Loucy (cell line): ENCODE measurements at regions not wholly inside any gene's neighbourhood (a gene's known extent, or its start where the extent isn't known, plus 50 kb on each side); places are given as distances from the start of the nearest gene placed in this dataset.

Experiments
- H2AFZ ChIP-seq: fragments of 200-600 bp; sonication (generic); 2 replicates; pipeline ENCODE4 v1.6.0; 2016; ENCODE audit warnings: antibody characterized with exemption, mild to moderate bottlenecking, low read length, moderate library complexity
- H3F3A ChIP-seq: fragments of 200-600 bp; 2 replicates; pipeline ENCODE4 v1.6.0; 2016; ENCODE audit warnings: antibody characterized with exemption, low read depth, mild to moderate bottlenecking
- H3K27me3 ChIP-seq: fragments of 200-600 bp; sonication (generic); 2 replicates; pipeline ENCODE4 v1.6.1; 2014; ENCODE audit warnings: low read length, mild to moderate bottlenecking; ENCODE audit not compliant: insufficient read depth, poor library complexity, severe bottlenecking
- H3K36me3 ChIP-seq: fragments of 200-600 bp; sonication (generic); 2 replicates; pipeline ENCODE4 v1.6.1; 2016; ENCODE audit warnings: low read length; ENCODE audit not compliant: insufficient read depth
- H3K4me1 ChIP-seq: fragments of 200-600 bp; sonication (generic); 2 replicates; pipeline ENCODE4 v1.5.1; 2014; ENCODE audit warnings: low read length, mild to moderate bottlenecking; ENCODE audit not compliant: insufficient read depth, poor library complexity, severe bottlenecking
- H3K4me2 ChIP-seq: fragments of 200-600 bp; sonication (generic); 2 replicates; pipeline ENCODE4 v1.6.0; 2014; ENCODE audit warnings: antibody characterized with exemption, low read length, low read depth, mild to moderate bottlenecking; ENCODE audit not compliant: poor library complexity, severe bottlenecking
- H3K4me3 ChIP-seq: fragments of 200-600 bp; sonication (generic); 2 replicates; pipeline ENCODE4 v1.5.1; 2014; ENCODE audit warnings: low read length, mild to moderate bottlenecking, mixed read lengths; ENCODE audit not compliant: poor library complexity, severe bottlenecking
- H3K79me2 ChIP-seq: fragments of 200-600 bp; sonication (generic); 2 replicates; pipeline ENCODE4 v1.6.1; 2014; ENCODE audit warnings: low read length; ENCODE audit not compliant: insufficient read depth
- H3K9ac ChIP-seq: fragments of 200-600 bp; sonication (generic); 2 replicates; pipeline ENCODE4 v1.6.0; 2014; ENCODE audit warnings: mild to moderate bottlenecking, low read depth, low read length, moderate library complexity; ENCODE audit not compliant: poor library complexity, severe bottlenecking
- H3K9me2 ChIP-seq: fragments of 200-600 bp; sonication (generic); replicated peaks from 2 replicates; pipeline ENCODE4 v1.6.1; 2016; ENCODE audit warnings: low read depth, low read length, mixed read lengths
- H3K9me3 ChIP-seq: fragments of 200-600 bp; sonication (generic); 2 replicates; pipeline ENCODE4 v1.6.1; 2014; ENCODE audit warnings: mild to moderate bottlenecking, antibody characterized with exemption, low read length, low read depth; ENCODE audit not compliant: insufficient read depth
- H4K20me1 ChIP-seq: fragments of 200-600 bp; sonication (generic); 2 replicates; pipeline ENCODE4 v1.6.0; 2014; ENCODE audit warnings: antibody characterized with exemption, low read length, mild to moderate bottlenecking; ENCODE audit not compliant: insufficient read depth, poor library complexity, severe bottlenecking
- EZH2phosphoT487 ChIP-seq: fragments of 200-600 bp; IDR thresholded peaks from 2 replicates; pipeline ENCODE4 v1.6.1; 2018; ENCODE audit warnings: antibody characterized with exemption, mild to moderate bottlenecking, moderate library complexity, borderline replicate concordance
- TF ChIP-seq, protein P1 (sequence below): fragments of 200-600 bp; sonication (generic); conservative IDR thresholded peaks from 2 replicates; pipeline ENCODE4 v1.5.1; 2014; ENCODE audit warnings: mild to moderate bottlenecking, antibody characterized with exemption, low read length

DNA sequence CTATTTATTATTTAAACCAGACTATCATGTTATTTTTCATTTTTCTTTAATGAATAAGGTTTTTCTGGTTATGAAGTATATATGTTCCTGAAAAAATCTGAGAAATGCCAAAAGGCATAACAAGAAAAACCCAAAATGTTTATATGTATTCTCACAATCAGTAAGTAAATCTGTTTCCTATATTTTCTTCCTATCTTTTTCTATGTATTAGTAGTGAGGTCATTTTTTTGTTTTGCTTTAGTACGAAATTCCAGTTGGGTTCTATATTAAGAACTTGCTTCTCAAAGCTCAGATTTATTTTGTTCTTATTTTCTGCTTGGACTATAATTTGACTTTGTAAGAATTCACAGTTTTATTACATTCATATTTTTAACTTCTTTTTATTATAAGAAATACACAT lies 287.5 kb upstream of the NFE2L3 start:
- no peaks in the 10 kb centered on the region for H4K20me1 ChIP-seq

DNA sequence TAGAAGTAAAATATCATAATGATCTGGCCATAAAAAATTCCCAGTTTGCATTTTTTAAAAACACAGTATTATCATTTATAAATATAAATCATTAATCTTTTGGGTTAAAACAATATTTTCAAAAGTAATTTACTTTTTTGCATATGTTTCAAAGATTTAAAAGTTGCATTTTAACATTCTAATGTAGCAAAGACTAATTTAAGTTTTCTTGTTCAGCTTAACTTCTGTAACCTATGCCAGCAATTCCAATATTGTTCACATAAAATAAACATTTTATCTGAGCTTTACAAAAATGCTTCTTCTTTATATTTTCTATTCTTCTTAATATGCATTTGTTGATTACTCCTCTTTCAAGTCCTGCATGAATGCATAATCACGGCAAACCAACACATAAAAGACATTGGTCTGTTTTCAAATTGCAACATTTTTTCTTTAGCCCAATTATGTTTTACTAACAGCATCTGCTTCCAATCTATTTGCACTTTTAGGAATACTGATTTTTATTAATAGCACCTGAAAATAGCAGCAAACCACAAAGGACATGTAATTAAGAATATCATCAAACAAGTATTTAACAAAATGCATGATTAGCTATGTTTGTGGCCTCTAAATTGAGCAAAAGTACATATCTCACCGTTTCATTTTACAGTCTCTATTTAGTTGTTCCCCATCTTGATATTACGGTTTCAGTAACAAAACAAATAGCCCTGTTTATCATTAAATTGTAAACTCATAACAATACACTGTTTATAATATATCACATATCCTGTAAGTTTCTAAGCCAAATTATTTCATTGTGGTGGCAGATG lies 286.9 kb upstream of the NFE2L3 start:
- Histone ChIP-seq H3K4me2 (no peak overlapping the region), H3K9me2 (no peaks in the 10 kb centered on the region), H3K36me3 (no peaks in the 10 kb centered on the region), H4K20me1 (no peaks in the 10 kb centered on the region), H3K79me2 (no peaks in the 10 kb centered on the region), H2AFZ (no peak overlapping the region), H3K4me1 (peaks cover 8% of the 10 kb centered on the region), H3F3A (no peaks in the 10 kb centered on the region), H3K9ac (no peak overlapping the region), H3K27me3 (peaks cover 71% of the 10 kb centered on the region), H3K4me3 (no peak overlapping the region), H3K9me3 (no peaks in the 10 kb centered on the region)
- TF ChIP-seq EZH2phosphoT487: no peak
- TF ChIP-seq, protein P1, sequence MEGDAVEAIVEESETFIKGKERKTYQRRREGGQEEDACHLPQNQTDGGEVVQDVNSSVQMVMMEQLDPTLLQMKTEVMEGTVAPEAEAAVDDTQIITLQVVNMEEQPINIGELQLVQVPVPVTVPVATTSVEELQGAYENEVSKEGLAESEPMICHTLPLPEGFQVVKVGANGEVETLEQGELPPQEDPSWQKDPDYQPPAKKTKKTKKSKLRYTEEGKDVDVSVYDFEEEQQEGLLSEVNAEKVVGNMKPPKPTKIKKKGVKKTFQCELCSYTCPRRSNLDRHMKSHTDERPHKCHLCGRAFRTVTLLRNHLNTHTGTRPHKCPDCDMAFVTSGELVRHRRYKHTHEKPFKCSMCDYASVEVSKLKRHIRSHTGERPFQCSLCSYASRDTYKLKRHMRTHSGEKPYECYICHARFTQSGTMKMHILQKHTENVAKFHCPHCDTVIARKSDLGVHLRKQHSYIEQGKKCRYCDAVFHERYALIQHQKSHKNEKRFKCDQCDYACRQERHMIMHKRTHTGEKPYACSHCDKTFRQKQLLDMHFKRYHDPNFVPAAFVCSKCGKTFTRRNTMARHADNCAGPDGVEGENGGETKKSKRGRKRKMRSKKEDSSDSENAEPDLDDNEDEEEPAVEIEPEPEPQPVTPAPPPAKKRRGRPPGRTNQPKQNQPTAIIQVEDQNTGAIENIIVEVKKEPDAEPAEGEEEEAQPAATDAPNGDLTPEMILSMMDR: no peak

More for the DNA sequence above, 287.5 kb upstream of the NFE2L3 start:
- H3K9me3 ChIP-seq: no peaks in the 10 kb centered on the region
- no peaks in the 10 kb centered on the region for H3F3A ChIP-seq
- H3K36me3 ChIP-seq: no peaks in the 10 kb centered on the region
- H3K4me1 ChIP-seq: peaks cover 8% of the 10 kb centered on the region
- H2AFZ ChIP-seq: no peak overlapping the region
- no peak overlapping the region for H3K9ac ChIP-seq
- H3K27me3 ChIP-seq: peaks cover 65% of the 10 kb centered on the region
- no peaks in the 10 kb centered on the region for H3K79me2 ChIP-seq
- no peaks in the 10 kb centered on the region for H3K9me2 ChIP-seq
- H3K4me2 ChIP-seq: no peak overlapping the region
- TF ChIP-seq EZH2phosphoT487: no peak
- TF ChIP-seq, protein P1: no peak
- H3K4me3 ChIP-seq: no peak overlapping the region

DNA sequence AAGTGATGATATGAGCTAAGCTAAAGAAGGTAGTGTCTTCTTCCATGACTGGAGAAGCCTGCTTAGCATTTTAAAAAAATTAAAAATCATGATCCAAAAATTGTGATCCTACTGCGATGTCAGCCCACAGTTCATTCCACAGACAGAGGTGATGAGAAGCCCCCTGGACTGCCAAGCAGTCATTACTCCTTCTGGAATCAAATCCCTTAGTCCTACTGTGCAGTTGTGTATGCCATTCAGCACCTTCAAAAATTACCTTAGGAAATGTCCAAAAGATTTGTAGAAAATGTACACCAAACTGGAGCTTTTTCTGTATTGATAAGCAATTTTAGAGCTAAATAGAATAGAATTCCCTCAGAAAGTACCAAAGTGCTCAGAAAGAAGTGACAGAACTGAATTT lies 283.5 kb upstream of the NFE2L3 start:
- Histone ChIP-seq H3F3A (no peaks in the 10 kb centered on the region), H3K79me2 (no peaks in the 10 kb centered on the region), H3K36me3 (no peaks in the 10 kb centered on the region), H4K20me1 (no peaks in the 10 kb centered on the region), H3K27me3 (peaks cover 100% of the 10 kb centered on the region), H3K9ac (no peak overlapping the region), H2AFZ (no peak overlapping the region), H3K4me1 (no peaks in the 10 kb centered on the region), H3K4me3 (no peak overlapping the region), H3K4me2 (no peak overlapping the region), H3K9me3 (no peaks in the 10 kb centered on the region), H3K9me2 (no peaks in the 10 kb centered on the region)
- TF ChIP-seq EZH2phosphoT487: no peak
- TF ChIP-seq, protein P1: no peak
